Anterior cingulate cortex (tissue), 58 donors: ENCODE measurements at regions not wholly inside any gene's neighbourhood (a gene's known extent, or its start where the extent isn't known, plus 50 kb on each side); places are given as distances from the start of the nearest gene placed in this dataset.

Source experiments
- DNase-seq, 58 donors: peaks; one replicate each; lab custom pipeline; 2025; lab: John Stamatoyannopoulos, UW

- no peak for DNase-seq
Measured at GRCh38 chr11:80457823-80458222, 1017.0 kb upstream of the TENM4 start.

DNA sequence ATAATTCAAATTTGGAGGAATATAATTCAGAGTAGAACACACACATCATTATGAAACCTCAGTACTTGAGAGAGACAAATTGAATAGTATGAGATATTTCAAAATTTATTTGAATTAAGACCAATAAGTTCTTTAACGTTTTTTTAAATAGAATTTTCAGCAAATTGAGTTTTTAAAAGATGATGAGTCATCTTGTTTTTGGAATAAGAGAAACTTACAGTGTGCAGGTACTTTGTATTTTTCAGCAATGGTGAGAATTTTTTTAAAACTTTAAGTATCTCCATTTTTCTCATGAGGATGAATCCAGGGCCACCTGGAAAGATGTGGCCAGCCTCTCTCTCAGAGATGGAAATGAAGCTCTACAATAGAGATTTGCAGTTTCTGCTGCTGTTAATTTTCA, 1015.0 kb upstream of the TENM4 start:
- DNase-seq = no peak

GRCh38 chr11:80451105-80451504, 1010.3 kb upstream of the TENM4 start:
- no peak for DNase-seq

DNA sequence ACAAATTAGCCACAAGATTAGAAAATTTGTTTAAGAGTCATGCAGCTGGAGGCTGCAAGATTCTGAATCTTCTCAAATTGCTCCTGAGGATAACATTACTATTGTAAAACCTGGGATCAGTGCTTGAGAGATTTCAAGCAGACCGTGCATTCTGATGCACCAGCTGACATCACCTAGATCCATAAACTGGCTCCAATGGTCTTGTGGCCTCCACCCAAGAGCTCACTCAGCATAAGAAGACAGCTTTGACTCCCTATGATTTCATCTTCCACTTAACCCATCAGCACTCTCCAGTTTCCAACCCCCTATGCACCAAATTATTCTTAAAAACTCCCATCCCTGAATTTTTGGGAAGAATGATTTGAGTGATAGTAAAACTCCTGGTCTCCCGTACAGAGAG, 1007.9 kb upstream of the TENM4 start:
- no peak for DNase-seq

GRCh38 chr11:80443177-80443576, 1002.3 kb upstream of the TENM4 start:
- no peak for DNase-seq

DNA sequence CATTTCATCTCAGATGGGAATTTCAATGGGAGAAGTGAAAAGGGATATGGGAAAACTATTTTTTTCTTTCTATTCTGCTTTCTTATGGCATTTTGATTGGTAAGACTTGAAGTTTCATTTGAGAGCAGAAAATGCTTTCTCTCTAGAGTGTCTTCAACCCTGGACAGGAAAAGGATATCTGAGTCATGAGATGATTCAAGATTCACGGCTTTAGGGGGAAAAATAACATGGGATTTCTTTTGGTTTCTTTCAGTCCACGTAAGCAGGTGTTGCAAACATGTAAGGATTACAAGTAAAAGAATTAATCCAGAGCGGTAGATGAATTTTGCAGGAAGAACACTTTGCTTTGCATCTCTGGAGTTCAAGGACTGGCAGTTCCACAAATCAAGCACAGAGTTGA, 1001.0 kb upstream of the TENM4 start:
- DNase-seq = no peak

DNA sequence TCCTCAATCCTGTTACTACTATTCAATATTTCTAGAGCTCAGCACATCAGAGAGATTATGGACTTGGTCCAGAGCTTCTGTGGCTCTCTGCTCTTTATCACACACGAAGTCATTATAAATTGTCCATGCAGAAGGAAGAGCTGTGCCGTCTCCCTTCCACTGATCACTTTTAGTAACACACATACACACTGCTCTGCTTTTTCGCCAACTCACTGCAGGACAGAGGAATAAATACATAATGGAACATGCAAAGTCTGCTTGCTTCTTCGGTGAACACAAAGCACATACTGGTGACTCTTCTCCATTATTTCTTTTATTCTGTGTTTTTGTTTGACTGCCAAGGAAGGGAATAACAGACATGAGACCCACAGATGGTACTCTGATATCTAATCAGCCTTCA, 1000.0 kb upstream of the TENM4 start:
- no peak for DNase-seq

DNA sequence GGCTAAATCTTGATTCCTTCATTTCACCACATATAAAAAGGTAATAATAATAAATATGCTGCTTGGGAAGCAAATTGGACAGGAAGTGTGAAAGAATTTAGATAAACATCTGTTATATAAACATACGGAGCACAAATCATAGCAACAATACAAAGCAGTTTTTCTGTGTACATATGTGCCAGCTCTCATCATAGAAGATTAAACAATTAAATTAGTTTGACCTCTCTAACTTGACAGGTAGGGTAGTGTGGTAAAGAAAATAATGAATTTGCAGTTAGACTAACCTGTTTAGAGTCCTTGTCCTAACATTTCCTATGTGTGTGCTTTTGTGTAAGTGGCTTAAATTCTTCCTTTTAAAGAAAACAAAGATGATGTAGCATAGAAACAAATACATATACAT, 995.7 kb upstream of the TENM4 start:
- no peak for DNase-seq

GRCh38 chr11:80435345-80435744, 994.5 kb upstream of the TENM4 start:
- DNase-seq = no peak

GRCh38 chr11:80432057-80432456, 991.2 kb upstream of the TENM4 start:
- DNase-seq = no peak

GRCh38 chr11:80424012-80424695, 983.3 kb upstream of the TENM4 start:
- DNase-seq = no peak

DNA sequence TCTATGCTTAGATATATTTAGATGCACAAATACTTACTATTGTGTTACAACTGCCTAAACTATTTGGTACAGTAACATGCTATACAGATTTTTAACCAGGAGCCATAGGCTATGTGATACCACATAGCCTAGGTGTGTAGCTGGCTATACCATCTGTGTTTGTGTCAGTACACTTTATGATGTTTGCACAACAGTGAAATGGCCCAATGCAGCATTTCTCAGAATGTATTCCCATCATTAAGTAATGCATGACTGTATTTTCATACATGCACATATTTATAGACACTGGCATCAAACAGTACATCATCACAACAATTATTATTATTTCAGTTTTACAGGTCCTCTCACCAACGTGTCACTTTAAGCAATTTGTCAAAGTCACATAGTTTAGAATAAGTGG, 979.5 kb upstream of the TENM4 start:
- DNase-seq = no peak

GRCh38 chr11:80417681-80418080, 976.9 kb upstream of the TENM4 start:
- DNase-seq = no peak

GRCh38 chr11:80415580-80415979, 974.8 kb upstream of the TENM4 start:
- DNase-seq = no peak

DNA sequence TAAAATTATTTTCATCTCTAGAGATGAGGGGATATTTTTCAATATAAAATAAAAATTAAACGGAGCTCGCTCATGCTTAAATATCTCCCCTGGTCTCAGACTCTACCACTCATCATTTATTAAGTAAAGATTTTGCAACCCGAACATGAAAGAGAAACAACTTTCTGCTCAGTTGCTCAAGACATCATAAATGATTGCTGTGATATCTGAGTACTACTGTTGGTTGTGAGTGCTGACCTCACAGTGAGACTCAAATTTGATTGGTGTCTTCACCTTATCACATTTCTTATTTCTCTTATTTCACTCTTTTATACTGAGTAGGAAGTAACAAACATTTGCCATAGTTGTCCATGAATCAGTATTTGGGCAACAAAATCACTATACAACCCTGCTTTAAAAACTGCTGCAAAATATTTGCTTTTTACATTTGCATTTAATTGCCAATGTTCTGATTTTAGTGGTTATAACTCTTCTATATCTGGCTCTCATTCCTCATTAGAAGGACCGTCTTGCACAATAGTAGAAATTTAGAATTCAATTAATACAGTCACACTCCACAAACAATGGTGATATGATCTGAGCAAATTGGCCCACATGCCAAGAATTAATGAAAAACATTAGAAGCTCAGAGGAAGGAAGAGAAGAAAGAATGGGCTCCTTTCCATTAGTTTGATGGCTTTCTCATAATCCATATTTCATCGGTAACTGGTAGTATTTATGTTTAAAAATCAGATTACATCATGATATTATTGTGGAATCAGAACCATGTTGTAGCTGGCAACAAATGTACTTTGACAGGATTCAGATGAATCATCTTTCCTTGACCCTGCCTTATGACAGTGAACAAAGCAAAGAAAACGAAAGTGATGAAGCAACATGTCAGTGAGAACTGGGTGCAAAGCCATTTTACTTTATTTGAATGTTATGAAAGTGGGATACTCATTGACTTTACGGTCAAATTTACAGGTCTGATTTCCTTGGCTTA, 973.6 kb upstream of the TENM4 start:
- no peak for DNase-seq

- no peak for DNase-seq
Measured at GRCh38 chr11:80412604-80413003, 971.8 kb upstream of the TENM4 start.

- DNase-seq = no peak
Measured at GRCh38 chr11:80393210-80393609, 952.4 kb upstream of the TENM4 start.

GRCh38 chr11:80390505-80390904, 949.7 kb upstream of the TENM4 start:
- no peak for DNase-seq

GRCh38 chr11:80388536-80388935, 947.7 kb upstream of the TENM4 start:
- DNase-seq = no peak

DNA sequence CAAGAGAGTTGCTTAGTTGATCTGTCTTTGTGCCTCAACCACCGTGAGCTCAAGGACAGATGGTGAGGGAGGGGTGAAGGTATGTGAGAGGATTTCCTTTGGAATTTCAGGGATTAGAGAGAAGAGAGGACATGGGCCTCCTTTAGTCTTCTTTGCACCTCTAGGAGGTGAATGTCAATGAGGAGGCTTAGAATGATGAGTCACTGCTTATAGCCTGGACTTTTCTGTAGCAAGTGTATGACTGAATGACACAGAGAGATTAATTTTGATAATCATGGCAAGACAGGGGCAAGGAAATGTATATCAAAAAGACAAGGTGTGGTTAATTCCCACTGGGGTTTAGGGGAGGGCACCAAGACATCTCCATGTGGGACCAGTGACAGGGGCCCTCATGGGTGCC, 947.3 kb upstream of the TENM4 start:
- DNase-seq = no peak

DNA sequence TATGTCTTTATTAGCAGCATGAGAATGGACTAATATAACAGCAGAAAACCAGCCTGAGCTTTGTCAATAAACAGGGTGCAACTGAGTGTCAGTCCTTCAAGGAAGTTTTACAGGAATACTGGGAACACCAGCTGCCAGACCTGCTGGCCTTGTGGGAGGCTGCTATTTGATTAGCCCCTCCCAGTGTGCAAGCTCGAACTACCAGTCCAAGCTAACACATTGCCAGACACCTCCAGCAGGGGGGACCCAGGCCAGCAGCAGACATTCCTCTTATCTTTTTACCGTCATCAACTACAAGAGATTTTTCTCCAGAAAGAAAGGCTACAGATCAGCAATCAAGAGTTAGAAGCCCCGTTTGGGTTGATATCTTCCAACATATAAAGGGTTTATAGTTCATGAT, 942.8 kb upstream of the TENM4 start:
- no peak for DNase-seq
